GM23338 (cell line): ENCODE measurements at regions not wholly inside any gene's neighbourhood (a gene's known extent, or its start where the extent isn't known, plus 50 kb on each side); places are given as distances from the start of the nearest gene placed in this dataset.

Experiments
- ATAC-seq: fragments of 200-7000 bp; cut with Tn5 transposase; 3 replicates; pipeline ENCODE4 v1.9.1; 2020
- DNase-seq: peaks from one replicate; pipeline ENCODE4 v3.0.0-alpha.2; 2015; ENCODE audit warnings: low spot score
- H2AFZ ChIP-seq: fragments of 200-600 bp; sonication (generic); 2 replicates; pipeline ENCODE4 v1.8.0; 2016; ENCODE audit warnings: antibody characterized with exemption, mild to moderate bottlenecking, moderate library complexity
- H3F3A ChIP-seq: fragments of 200-600 bp; sonication (generic); replicated peaks from 2 replicates; pipeline ENCODE4 v1.8.0; 2017; ENCODE audit warnings: antibody characterized with exemption, mixed run types, low read depth
- H3K27ac ChIP-seq: fragments of 200-600 bp; sonication (generic); 2 replicates; pipeline ENCODE4 v1.6.1; 2016; ENCODE audit warnings: low read depth
- H3K27me3 ChIP-seq: fragments of 200-600 bp; sonication (generic); 2 replicates; pipeline ENCODE4 v1.8.0; 2016; ENCODE audit warnings: mild to moderate bottlenecking, mixed run types, moderate library complexity; ENCODE audit not compliant: insufficient read depth
- H3K36me3 ChIP-seq: fragments of 200-600 bp; sonication (generic); 2 replicates; pipeline ENCODE4 v1.8.0; 2016; ENCODE audit warnings: mild to moderate bottlenecking; ENCODE audit not compliant: insufficient read depth
- H3K4me1 ChIP-seq: fragments of 200-600 bp; sonication (generic); 2 replicates; pipeline ENCODE4 v1.8.0; 2016; ENCODE audit warnings: mild to moderate bottlenecking, moderate library complexity; ENCODE audit not compliant: insufficient read depth
- H3K4me2 ChIP-seq: fragments of 200-600 bp; sonication (generic); 2 replicates; pipeline ENCODE4 v1.7.1; 2017; ENCODE audit warnings: mixed run types
- H3K4me3 ChIP-seq: fragments of 200-600 bp; sonication (generic); 2 replicates; pipeline ENCODE4 v1.6.1; 2016; ENCODE audit warnings: mixed run types
- H3K79me2 ChIP-seq: fragments of 200-600 bp; sonication (generic); replicated peaks from 2 replicates; pipeline ENCODE4 v1.8.0; 2017; ENCODE audit warnings: mild to moderate bottlenecking; ENCODE audit not compliant: insufficient read depth
- H3K9me2 ChIP-seq: fragments of 200-600 bp; sonication (generic); 2 replicates; pipeline ENCODE4 v1.8.0; 2017; ENCODE audit not compliant: insufficient read depth
- H4K20me1 ChIP-seq: fragments of 200-600 bp; sonication (generic); replicated peaks from 2 replicates; pipeline ENCODE4 v1.8.0; 2017; ENCODE audit warnings: mild to moderate bottlenecking; ENCODE audit not compliant: insufficient read depth
- H3K27ac Mint-ChIP-seq: 2 replicates; pipeline ENCODE4 v1.8.0; 2020; ENCODE audit warnings: inconsistent platforms, mild to moderate bottlenecking, moderate library complexity, mixed read lengths
- H3K27me3 Mint-ChIP-seq: 3 replicates; pipeline ENCODE4 v1.8.0; 2022; ENCODE audit warnings: low read depth, mild to moderate bottlenecking, moderate library complexity, mixed read lengths, inconsistent platforms; ENCODE audit not compliant: insufficient read depth, poor library complexity
- H3K36me3 Mint-ChIP-seq: 3 replicates; pipeline ENCODE4 v1.8.0; 2021; ENCODE audit warnings: low read depth, mild to moderate bottlenecking, inconsistent platforms, moderate library complexity, mixed read lengths
- H3K4me1 Mint-ChIP-seq: 3 replicates; pipeline ENCODE4 v1.8.0; 2020; ENCODE audit warnings: mild to moderate bottlenecking, inconsistent platforms, mixed read lengths
- H3K4me3 Mint-ChIP-seq: 3 replicates; pipeline ENCODE4 v1.8.0; 2021; ENCODE audit warnings: moderate library complexity, mild to moderate bottlenecking, inconsistent platforms, mixed read lengths
- H3K9me3 Mint-ChIP-seq: 3 replicates; pipeline ENCODE4 v1.8.0; 2020; ENCODE audit warnings: moderate library complexity, mild to moderate bottlenecking, inconsistent platforms, mixed read lengths
- CREB1 ChIP-seq: fragments of 250-450 bp; sonication (Bioruptor Pico); IDR thresholded peaks from 2 replicates; pipeline ENCODE4 v1.5.0; 2020; ENCODE audit warnings: low read depth, mild to moderate bottlenecking, moderate library complexity
- EZH2 ChIP-seq: fragments of 200-600 bp; sonication (generic); IDR thresholded peaks from one replicate; pipeline ENCODE4 v1.8.0; 2017; ENCODE audit warnings: antibody characterized with exemption, mild to moderate bottlenecking, low read depth; ENCODE audit not compliant: unreplicated experiment
- EZH2phosphoT487 ChIP-seq: fragments of 200-600 bp; sonication (generic); IDR thresholded peaks from one replicate; pipeline ENCODE4 v1.8.1; 2018; ENCODE audit warnings: antibody characterized with exemption; ENCODE audit not compliant: unreplicated experiment
- NANOG ChIP-seq: IDR thresholded peaks from 2 replicates; pipeline ENCODE4 v1.6.1; 2016; ENCODE audit warnings: antibody characterized with exemption, borderline replicate concordance
- POLR2AphosphoS5 ChIP-seq: IDR thresholded peaks from 2 replicates; pipeline ENCODE4 v1.6.1; 2016; ENCODE audit warnings: antibody characterized with exemption, low read depth
- STAT1 ChIP-seq: IDR thresholded peaks from one replicate; pipeline ENCODE4 v1.6.1; 2016; ENCODE audit warnings: antibody characterized with exemption; ENCODE audit not compliant: unreplicated experiment
- ZNF114 ChIP-seq: fragments of 250-450 bp; sonication (Bioruptor Pico); IDR thresholded peaks from 2 replicates; pipeline ENCODE4 v1.5.0; 2020; ENCODE audit warnings: mild to moderate bottlenecking, moderate library complexity
- ZNF331 ChIP-seq: fragments of 250-450 bp; sonication (Bioruptor Pico); IDR thresholded peaks from 2 replicates; pipeline ENCODE4 v1.5.0; 2020; ENCODE audit warnings: low read depth, mild to moderate bottlenecking, moderate library complexity
- TF ChIP-seq, protein P1 (sequence below): IDR thresholded peaks from 2 replicates; pipeline ENCODE4 v1.6.1; 2016; ENCODE audit warnings: antibody characterized with exemption
- TF ChIP-seq, protein P2 (sequence below): IDR thresholded peaks from one replicate; pipeline ENCODE4 v1.6.1; 2018; ENCODE audit warnings: antibody characterized with exemption; ENCODE audit not compliant: unreplicated experiment

DNA sequence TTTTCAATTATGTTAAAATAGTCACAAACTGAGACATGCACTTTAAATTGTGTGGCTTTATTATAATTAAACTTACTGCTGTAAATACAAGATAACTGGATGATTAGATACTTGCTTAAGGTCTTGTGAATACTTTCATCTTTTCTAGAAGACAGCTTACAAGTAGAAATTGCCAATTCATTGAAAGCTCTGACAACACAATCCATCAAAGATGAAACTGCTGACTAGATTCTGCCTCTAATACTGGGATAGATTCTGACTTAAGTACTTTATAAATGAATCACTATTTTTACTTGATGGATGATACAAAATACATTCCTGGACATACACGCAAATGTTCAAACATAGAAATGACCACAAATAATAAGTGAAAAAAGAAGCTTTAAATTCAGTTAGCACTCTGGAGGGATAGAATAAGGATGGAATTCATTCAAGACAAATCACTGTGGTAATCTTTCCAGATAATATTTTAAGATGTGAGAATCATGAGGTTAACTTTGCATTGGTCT lies 876.8 kb downstream of the RPS29 start:
- ATAC-seq = no peak
- H3K27me3 Mint-ChIP-seq = peaks cover 2% of the 10 kb centered on the region

DNA sequence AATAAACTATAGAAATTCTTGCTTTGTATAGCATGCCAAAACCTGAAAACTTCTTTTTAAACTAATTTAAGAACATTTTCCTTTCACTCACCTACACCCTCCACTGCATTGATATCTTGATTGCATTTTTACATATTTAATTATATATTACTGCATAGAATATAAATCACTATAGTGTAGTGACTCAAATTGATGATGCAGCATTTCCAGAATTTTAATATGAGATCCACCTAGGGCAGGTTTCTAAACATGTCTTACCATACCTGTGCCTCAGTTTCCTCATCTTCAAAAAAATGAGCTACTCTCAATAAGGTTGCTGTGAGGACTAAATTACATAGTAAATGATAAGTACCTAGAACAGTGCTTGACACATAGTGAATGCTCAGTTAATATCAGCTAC lies 881.5 kb downstream of the RPS29 start:
- H3K27me3 ChIP-seq = no peaks in the 10 kb centered on the region
- no peaks in the 10 kb centered on the region for H3K79me2 ChIP-seq
- H3K4me3 Mint-ChIP-seq = no peak overlapping the region
- H3K27ac Mint-ChIP-seq = no peak overlapping the region
- no peak overlapping the region for H3K4me2 ChIP-seq
- H2AFZ ChIP-seq = no peak overlapping the region
- H3K36me3 Mint-ChIP-seq = no peaks in the 10 kb centered on the region
- DNase-seq (no peak), ATAC-seq (no peak)
- no peaks in the 10 kb centered on the region for H3F3A ChIP-seq
- H3K9me3 Mint-ChIP-seq = peaks cover 11% of the 10 kb centered on the region; the same call in 2 of the 3 replicates
- no peak overlapping the region for H3K4me3 ChIP-seq
- no peaks in the 10 kb centered on the region for H4K20me1 ChIP-seq
- H3K27ac ChIP-seq = no peak overlapping the region
- H3K4me1 Mint-ChIP-seq = peaks cover 6% of the 10 kb centered on the region; the same call in 1 of the 3 replicates
- no peaks in the 10 kb centered on the region for H3K9me2 ChIP-seq
- no peaks in the 10 kb centered on the region for H3K4me1 ChIP-seq
- H3K36me3 ChIP-seq = no peaks in the 10 kb centered on the region
- peaks cover 2% of the 10 kb centered on the region for H3K27me3 Mint-ChIP-seq
- TF ChIP-seq EZH2 (no peak), STAT1 (no peak), POLR2AphosphoS5 (no peak), NANOG (no peak), ZNF331 (CRISPR knock-in tag) (no peak), CREB1 (CRISPR knock-in tag) (no peak), ZNF114 (CRISPR knock-in tag) (no peak)
- TF ChIP-seq, protein P1, sequence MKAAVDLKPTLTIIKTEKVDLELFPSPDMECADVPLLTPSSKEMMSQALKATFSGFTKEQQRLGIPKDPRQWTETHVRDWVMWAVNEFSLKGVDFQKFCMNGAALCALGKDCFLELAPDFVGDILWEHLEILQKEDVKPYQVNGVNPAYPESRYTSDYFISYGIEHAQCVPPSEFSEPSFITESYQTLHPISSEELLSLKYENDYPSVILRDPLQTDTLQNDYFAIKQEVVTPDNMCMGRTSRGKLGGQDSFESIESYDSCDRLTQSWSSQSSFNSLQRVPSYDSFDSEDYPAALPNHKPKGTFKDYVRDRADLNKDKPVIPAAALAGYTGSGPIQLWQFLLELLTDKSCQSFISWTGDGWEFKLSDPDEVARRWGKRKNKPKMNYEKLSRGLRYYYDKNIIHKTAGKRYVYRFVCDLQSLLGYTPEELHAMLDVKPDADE = no peak
- TF ChIP-seq, protein P2, sequence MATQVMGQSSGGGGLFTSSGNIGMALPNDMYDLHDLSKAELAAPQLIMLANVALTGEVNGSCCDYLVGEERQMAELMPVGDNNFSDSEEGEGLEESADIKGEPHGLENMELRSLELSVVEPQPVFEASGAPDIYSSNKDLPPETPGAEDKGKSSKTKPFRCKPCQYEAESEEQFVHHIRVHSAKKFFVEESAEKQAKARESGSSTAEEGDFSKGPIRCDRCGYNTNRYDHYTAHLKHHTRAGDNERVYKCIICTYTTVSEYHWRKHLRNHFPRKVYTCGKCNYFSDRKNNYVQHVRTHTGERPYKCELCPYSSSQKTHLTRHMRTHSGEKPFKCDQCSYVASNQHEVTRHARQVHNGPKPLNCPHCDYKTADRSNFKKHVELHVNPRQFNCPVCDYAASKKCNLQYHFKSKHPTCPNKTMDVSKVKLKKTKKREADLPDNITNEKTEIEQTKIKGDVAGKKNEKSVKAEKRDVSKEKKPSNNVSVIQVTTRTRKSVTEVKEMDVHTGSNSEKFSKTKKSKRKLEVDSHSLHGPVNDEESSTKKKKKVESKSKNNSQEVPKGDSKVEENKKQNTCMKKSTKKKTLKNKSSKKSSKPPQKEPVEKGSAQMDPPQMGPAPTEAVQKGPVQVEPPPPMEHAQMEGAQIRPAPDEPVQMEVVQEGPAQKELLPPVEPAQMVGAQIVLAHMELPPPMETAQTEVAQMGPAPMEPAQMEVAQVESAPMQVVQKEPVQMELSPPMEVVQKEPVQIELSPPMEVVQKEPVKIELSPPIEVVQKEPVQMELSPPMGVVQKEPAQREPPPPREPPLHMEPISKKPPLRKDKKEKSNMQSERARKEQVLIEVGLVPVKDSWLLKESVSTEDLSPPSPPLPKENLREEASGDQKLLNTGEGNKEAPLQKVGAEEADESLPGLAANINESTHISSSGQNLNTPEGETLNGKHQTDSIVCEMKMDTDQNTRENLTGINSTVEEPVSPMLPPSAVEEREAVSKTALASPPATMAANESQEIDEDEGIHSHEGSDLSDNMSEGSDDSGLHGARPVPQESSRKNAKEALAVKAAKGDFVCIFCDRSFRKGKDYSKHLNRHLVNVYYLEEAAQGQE = no peak

More for the DNA sequence above, 876.8 kb downstream of the RPS29 start:
- Histone ChIP-seq H3K27me3 (no peaks in the 10 kb centered on the region), H3K9me2 (no peaks in the 10 kb centered on the region), H4K20me1 (no peaks in the 10 kb centered on the region), H3K27ac (no peak overlapping the region), H2AFZ (no peak overlapping the region), H3F3A (no peaks in the 10 kb centered on the region), H3K79me2 (no peaks in the 10 kb centered on the region), H3K36me3 (no peaks in the 10 kb centered on the region), H3K4me3 (no peak overlapping the region), H3K4me1 (no peaks in the 10 kb centered on the region), H3K4me2 (no peak overlapping the region)
- DNase-seq = no peak
- Mint-ChIP-seq H3K4me3 (no peak overlapping the region), H3K9me3 (no peaks in the 10 kb centered on the region), H3K27ac (no peak overlapping the region), H3K36me3 (no peaks in the 10 kb centered on the region), H3K4me1 (peaks cover 6% of the 10 kb centered on the region; the same call in 1 of the 3 replicates)
- TF ChIP-seq EZH2phosphoT487 (no peak), ZNF331 (CRISPR knock-in tag) (no peak)
- TF ChIP-seq, protein P2 = no peak
